ENCODE measurements at regions not wholly inside any gene's neighbourhood (a gene's known extent, or its start where the extent isn't known, plus 50 kb on each side); places are given as distances from the start of the nearest gene placed in this dataset.

- TF ChIP-seq ZFX (IDR thresholded peaks at IDR 0.05; ENCODE audit: borderline replicate concordance) (no peak), CTCF (IDR thresholded peaks at IDR 0.05) (no peak)
Measured at GRCh38 chr1:67537667-67538018, 107.4 kb upstream of the SERBP1 start.
